Gastrocnemius medialis (tissue), 4 donors: ENCODE measurements at regions not wholly inside any gene's neighbourhood (a gene's known extent, or its start where the extent isn't known, plus 50 kb on each side); places are given as distances from the start of the nearest gene placed in this dataset.

Source experiments
- ATAC-seq, 2 donors: fragments of 150-250 bp; one replicate each; pipeline ENCODE4 v1.9.1; 2016
- DNase-seq, 2 donors: peaks; one replicate each; pipeline ENCODE4 v3.0.0-alpha.2; 2019
- H3K27ac ChIP-seq, 4 donors: fragments of 200-600 bp; sonication (generic); 1 replicate in 1 of 4; 2 replicates in 3 of 4; pipeline ENCODE4 v1.5.1; 2016 to 2018; ENCODE audit warnings: mild to moderate bottlenecking in 2 of 4, moderate library complexity in 1 of 4
- H3K27me3 ChIP-seq, 3 donors: fragments of 200-600 bp; sonication (generic) in 2 of 3; 1 replicate in 1 of 3; 2 replicates in 2 of 3; pipeline versions ENCODE4 v1.5.1 to v1.6.0; 2016 to 2019; ENCODE audit warnings: mild to moderate bottlenecking in 1 of 3, moderate library complexity in 1 of 3
- H3K36me3 ChIP-seq, 2 donors: fragments of 200-600 bp; sonication (generic) in 1 of 2; one replicate each; pipeline ENCODE4 v1.5.1; 2017 to 2018
- H3K4me1 ChIP-seq, 2 donors: fragments of 200-600 bp; sonication (generic) in 1 of 2; one replicate each; pipeline ENCODE4 v1.5.1; 2016 to 2017; ENCODE audit warnings: mild to moderate bottlenecking in 2 of 2
- H3K4me3 ChIP-seq, 4 donors: fragments of 200-600 bp; sonication (generic) in 3 of 4; 1 replicate in 1 of 4; 2 replicates in 3 of 4; pipeline ENCODE4 v1.5.1; 2016 to 2019; ENCODE audit warnings: mild to moderate bottlenecking in 2 of 4
- H3K9me3 ChIP-seq, 3 donors: fragments of 200-600 bp; sonication (generic) in 2 of 3; 1 replicate in 1 of 3; 2 replicates in 2 of 3; pipeline ENCODE4 v1.5.1; 2016 to 2019
- POLR2A ChIP-seq, 2 donors: fragments of 450-650 bp; IDR thresholded peaks; one replicate each; pipeline ENCODE4 v1.6.1; 2017; ENCODE audit warnings: antibody characterized with exemption in 2 of 2, mild to moderate bottlenecking in 2 of 2, moderate library complexity in 2 of 2
- in situ Hi-C, 4 donors: fragments of 200-750 bp; cut with MboI; loops; one replicate each; pipeline versions ENCODE4 v1.15.0 to v1.8.0; 2017; ENCODE audit warnings: low sequenced_read_pairs in 4 of 4
- intact Hi-C: fragments of 100-400 bp; cut with DNase I; formaldehyde crosslinking; loops from one replicate; pipeline ENCODE4 v1.15.1; 2023; ENCODE audit warnings: low total_unique reads
- TF ChIP-seq, protein P1 (sequence below), 5 experiments: fragments of 450-650 bp in 3 of 5; fragments of 200-600 bp in 2 of 5; sonication (generic) in 2 of 5; IDR thresholded peaks in 4 of 5; conservative IDR thresholded peaks in 1 of 5; 1 replicate in 4 of 5; 2 replicates in 1 of 5; pipeline ENCODE4 v1.5.1; 2016 to 2019; ENCODE audit warnings: antibody characterized with exemption in 5 of 5, mild to moderate bottlenecking in 3 of 5, moderate library complexity in 3 of 5

- Histone ChIP-seq H3K4me1 (no peaks in the 10 kb centered on the region), H3K27ac (no peak overlapping the region), H3K9me3 (no peaks in the 10 kb centered on the region), H3K4me3 (no peak overlapping the region), H3K27me3 (no peaks in the 10 kb centered on the region), H3K36me3 (no peaks in the 10 kb centered on the region)
- DNase-seq, result no peak
- no peak for ATAC-seq
- TF ChIP-seq, protein P1, sequence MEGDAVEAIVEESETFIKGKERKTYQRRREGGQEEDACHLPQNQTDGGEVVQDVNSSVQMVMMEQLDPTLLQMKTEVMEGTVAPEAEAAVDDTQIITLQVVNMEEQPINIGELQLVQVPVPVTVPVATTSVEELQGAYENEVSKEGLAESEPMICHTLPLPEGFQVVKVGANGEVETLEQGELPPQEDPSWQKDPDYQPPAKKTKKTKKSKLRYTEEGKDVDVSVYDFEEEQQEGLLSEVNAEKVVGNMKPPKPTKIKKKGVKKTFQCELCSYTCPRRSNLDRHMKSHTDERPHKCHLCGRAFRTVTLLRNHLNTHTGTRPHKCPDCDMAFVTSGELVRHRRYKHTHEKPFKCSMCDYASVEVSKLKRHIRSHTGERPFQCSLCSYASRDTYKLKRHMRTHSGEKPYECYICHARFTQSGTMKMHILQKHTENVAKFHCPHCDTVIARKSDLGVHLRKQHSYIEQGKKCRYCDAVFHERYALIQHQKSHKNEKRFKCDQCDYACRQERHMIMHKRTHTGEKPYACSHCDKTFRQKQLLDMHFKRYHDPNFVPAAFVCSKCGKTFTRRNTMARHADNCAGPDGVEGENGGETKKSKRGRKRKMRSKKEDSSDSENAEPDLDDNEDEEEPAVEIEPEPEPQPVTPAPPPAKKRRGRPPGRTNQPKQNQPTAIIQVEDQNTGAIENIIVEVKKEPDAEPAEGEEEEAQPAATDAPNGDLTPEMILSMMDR (IDR thresholded peaks at IDR 0.05 in 4 of 5, conservative IDR thresholded peaks at IDR 0.05 in 1 of 5), result no peak
- no peak for TF ChIP-seq POLR2A (IDR thresholded peaks at IDR 0.05)
- in situ Hi-C loops (no loop called here), intact Hi-C loops (no loop called here)
These were observed 192.0 kb upstream of the ZEB2 start for GRCh38 chr2:144711630-144712549.

DNA sequence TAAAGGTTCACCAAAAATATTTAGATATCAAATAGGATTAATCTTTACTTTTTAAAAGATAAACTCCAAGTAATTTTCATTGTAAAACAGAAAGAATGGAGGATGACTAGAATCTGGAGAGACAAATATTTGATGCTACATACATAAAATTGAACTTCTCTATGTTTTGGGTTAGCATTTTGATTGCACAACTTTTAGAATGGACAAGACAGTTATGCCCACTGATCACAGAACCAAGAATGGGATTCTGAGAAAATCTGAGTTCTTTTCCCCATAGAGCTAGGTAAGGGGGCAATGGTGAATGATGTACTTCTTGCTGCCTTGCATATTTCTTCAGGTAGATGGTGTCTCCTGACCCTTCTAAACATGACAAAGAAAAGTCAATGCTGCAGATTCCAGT lies 191.2 kb upstream of the ZEB2 start:
- Histone ChIP-seq H3K9me3 (no peaks in the 10 kb centered on the region), H3K27me3 (no peaks in the 10 kb centered on the region), H3K4me1 (no peaks in the 10 kb centered on the region), H3K4me3 (no peak overlapping the region), H3K36me3 (no peaks in the 10 kb centered on the region), H3K27ac (no peak overlapping the region)
- no peak for TF ChIP-seq POLR2A (IDR thresholded peaks at IDR 0.05)
- TF ChIP-seq, protein P1 (IDR thresholded peaks at IDR 0.05 in 4 of 5, conservative IDR thresholded peaks at IDR 0.05 in 1 of 5), result no peak
- ATAC-seq, result no peak
- no peak for DNase-seq
- in situ Hi-C loops (no loop called here), intact Hi-C loops (no loop called here)

DNA sequence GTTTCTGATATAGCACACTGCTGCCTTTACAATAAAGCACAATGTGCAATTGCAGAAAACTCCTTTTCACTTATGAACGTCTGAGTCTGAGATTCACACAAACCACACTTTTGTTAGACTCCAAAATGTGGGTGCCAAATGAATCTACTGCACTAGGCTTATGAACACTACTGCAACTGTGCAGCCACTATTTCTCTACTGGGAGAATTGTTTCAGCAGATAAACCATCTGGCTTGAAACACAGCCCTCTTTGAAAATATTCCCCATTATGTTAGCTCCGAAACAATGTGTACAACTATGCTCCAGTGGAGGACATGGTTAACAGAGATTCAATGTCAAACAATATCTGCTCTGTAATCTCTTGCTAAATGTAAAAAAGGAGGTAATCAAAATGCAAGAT lies 188.7 kb upstream of the ZEB2 start:
- intact Hi-C loops (no loop called here), in situ Hi-C loops (no loop called here)
- Histone ChIP-seq H3K9me3 (no peaks in the 10 kb centered on the region), H3K27ac (no peak overlapping the region), H3K4me1 (no peaks in the 10 kb centered on the region), H3K27me3 (no peaks in the 10 kb centered on the region), H3K36me3 (no peaks in the 10 kb centered on the region), H3K4me3 (no peak overlapping the region)
- ATAC-seq (no peak), DNase-seq (no peak)
- TF ChIP-seq, protein P1 (IDR thresholded peaks at IDR 0.05 in 4 of 5, conservative IDR thresholded peaks at IDR 0.05 in 1 of 5), result no peak

GRCh38 chr2:144707736-144708326 lies 187.9 kb upstream of the ZEB2 start:
- Histone ChIP-seq H3K36me3 (no peaks in the 10 kb centered on the region), H3K9me3 (no peaks in the 10 kb centered on the region), H3K4me3 (no peak overlapping the region), H3K27me3 (no peaks in the 10 kb centered on the region), H3K27ac (no peak overlapping the region), H3K4me1 (no peaks in the 10 kb centered on the region)
- TF ChIP-seq, protein P1 (IDR thresholded peaks at IDR 0.05 in 4 of 5, conservative IDR thresholded peaks at IDR 0.05 in 1 of 5), result no peak
- TF ChIP-seq POLR2A (IDR thresholded peaks at IDR 0.05), result no peak
- in situ Hi-C loops (no loop called here), intact Hi-C loops (no loop called here)
- DNase-seq (no peak), ATAC-seq (no peak)
